ENCODE measurements at regions not wholly inside any gene's neighbourhood (a gene's known extent, or its start where the extent isn't known, plus 50 kb on each side); places are given as distances from the start of the nearest gene placed in this dataset.

DNA sequence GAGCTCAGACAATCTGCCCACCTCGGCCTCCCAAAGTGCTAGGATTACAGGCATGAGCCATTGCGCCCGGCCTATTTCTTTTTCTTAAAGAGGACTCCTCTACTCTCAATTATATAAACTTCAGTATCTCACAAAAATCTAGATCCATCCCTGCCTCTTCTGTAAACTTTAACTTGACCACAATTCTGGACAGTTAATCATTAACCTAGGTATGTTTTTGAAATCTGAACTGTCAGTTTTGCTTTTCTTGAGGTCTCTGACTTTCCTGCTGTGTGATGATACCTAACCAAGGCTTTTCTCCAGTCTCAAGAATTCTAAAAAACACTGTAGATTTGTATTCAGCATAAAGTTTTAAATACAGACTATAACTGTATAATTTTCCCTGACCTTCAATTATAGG, 388.2 kb upstream of the SYNCRIP start:
- no peak overlapping the region for H3K56ac ChIP-seq (ENCODE audit: insufficient read length, low read depth, low read length)
- H3K4ac ChIP-seq (ENCODE audit: low read depth, low read length) = no peak overlapping the region
- Mint-ChIP-seq H3K4me1 (peaks cover 11 to 14% of the 10 kb centered on the region in 2 experiments), H3K4me3 (no peak overlapping the region), H3K27ac (no peak overlapping the region), H3K9me3 (peaks cover 0 to 8% of the 10 kb centered on the region in 2 experiments; a peak in 3 of 5 replicates), H3K36me3 (ENCODE audit: insufficient read depth in 1 of 3, low read depth in 3 of 3) (peaks cover 0 to 7% (median 2%) of the 10 kb centered on the region in 3 experiments; a peak in 4 of 7 replicates), H3K27me3 (ENCODE audit: low read depth) (no peaks in the 10 kb centered on the region)
- H4K8ac ChIP-seq (replicated peaks; ENCODE audit: insufficient read length, low read depth, low read length) = no peak overlapping the region
- no peak overlapping the region for H3K9ac ChIP-seq (ENCODE audit: extremely low read depth, insufficient read length, low read length)
- H2BK5ac ChIP-seq (ENCODE audit: insufficient read length, low read length) = no peak overlapping the region
- no peak overlapping the region for H2AK5ac ChIP-seq (ENCODE audit: insufficient read length, low read length)
- H2AFZ ChIP-seq (ENCODE audit: low read length) = no peak overlapping the region
- H3K27me3 ChIP-seq (ENCODE audit: insufficient read depth, low read length) = no peaks in the 10 kb centered on the region
- no peak overlapping the region for H2BK20ac ChIP-seq (ENCODE audit: low read depth, low read length, poor library complexity, severe bottlenecking)
- no peak overlapping the region for H3K27ac ChIP-seq (ENCODE audit: insufficient read length, low read depth, low read length)
- H3K79me2 ChIP-seq (ENCODE audit: insufficient read depth, low read length) = no peaks in the 10 kb centered on the region
- no peaks in the 10 kb centered on the region for H4K20me1 ChIP-seq (ENCODE audit: control insufficient read depth, insufficient read depth, insufficient read length)
- no peaks in the 10 kb centered on the region for H3K9me3 ChIP-seq (ENCODE audit: control insufficient read depth, low read depth, low read length)
- no peaks in the 10 kb centered on the region for H3K4me1 ChIP-seq (ENCODE audit: insufficient read depth, low read length)
- no peak overlapping the region for H3K23ac ChIP-seq (ENCODE audit: insufficient read length, low read depth, low read length)
- DNase-seq = no peak
- whole genome bisulfite sequencing (ENCODE audit: extremely low coverage, insufficient read length, low lambda C conversion rate) = no CpG with 5 or more reads among the region's 3 CpGs
- no peak overlapping the region for H4K5ac ChIP-seq (ENCODE audit: insufficient read length, low read depth, low read length)
- H3K23me2 ChIP-seq (ENCODE audit: insufficient read length, low read depth, low read length, poor library complexity, severe bottlenecking) = no peaks in the 10 kb centered on the region
- TF ChIP-seq, protein P1, sequence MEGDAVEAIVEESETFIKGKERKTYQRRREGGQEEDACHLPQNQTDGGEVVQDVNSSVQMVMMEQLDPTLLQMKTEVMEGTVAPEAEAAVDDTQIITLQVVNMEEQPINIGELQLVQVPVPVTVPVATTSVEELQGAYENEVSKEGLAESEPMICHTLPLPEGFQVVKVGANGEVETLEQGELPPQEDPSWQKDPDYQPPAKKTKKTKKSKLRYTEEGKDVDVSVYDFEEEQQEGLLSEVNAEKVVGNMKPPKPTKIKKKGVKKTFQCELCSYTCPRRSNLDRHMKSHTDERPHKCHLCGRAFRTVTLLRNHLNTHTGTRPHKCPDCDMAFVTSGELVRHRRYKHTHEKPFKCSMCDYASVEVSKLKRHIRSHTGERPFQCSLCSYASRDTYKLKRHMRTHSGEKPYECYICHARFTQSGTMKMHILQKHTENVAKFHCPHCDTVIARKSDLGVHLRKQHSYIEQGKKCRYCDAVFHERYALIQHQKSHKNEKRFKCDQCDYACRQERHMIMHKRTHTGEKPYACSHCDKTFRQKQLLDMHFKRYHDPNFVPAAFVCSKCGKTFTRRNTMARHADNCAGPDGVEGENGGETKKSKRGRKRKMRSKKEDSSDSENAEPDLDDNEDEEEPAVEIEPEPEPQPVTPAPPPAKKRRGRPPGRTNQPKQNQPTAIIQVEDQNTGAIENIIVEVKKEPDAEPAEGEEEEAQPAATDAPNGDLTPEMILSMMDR (conservative IDR thresholded peaks at IDR 0.05) = no peak
- no peak overlapping the region for H3K4me2 ChIP-seq (ENCODE audit: insufficient read depth, insufficient read length, low read length)
- H2BK120ac ChIP-seq (ENCODE audit: low read depth, low read length, poor library complexity, severe bottlenecking) = no peak overlapping the region
- H4K91ac ChIP-seq (ENCODE audit: insufficient read length, low read depth, low read length) = no peak overlapping the region
- H3T11ph ChIP-seq (ENCODE audit: low read length) = no peak overlapping the region
- no peak overlapping the region for H3K18ac ChIP-seq (ENCODE audit: insufficient read length, low read depth, low read length)
- H2BK15ac ChIP-seq (ENCODE audit: low read depth, low read length) = no peak overlapping the region
- H2BK12ac ChIP-seq (ENCODE audit: insufficient read length, low read depth, low read length) = no peak overlapping the region
- H3K79me1 ChIP-seq (ENCODE audit: insufficient read depth, low read depth, low read length, poor library complexity, severe bottlenecking) = no peaks in the 10 kb centered on the region
- H3K14ac ChIP-seq (ENCODE audit: insufficient read depth, low read length) = no peak overlapping the region
